DMS 273 (cell line): ENCODE measurements at regions not wholly inside any gene's neighbourhood (a gene's known extent, or its start where the extent isn't known, plus 50 kb on each side); places are given as distances from the start of the nearest gene placed in this dataset.
A peak's percentile ranks its signal among the peaks of the same experiment; 100 is the strongest.

Experiments
- DNase-seq: peaks from one replicate; lab custom pipeline; 2025; ENCODE audit not compliant: unreplicated experiment; lab: John Stamatoyannopoulos, UW

DNA sequence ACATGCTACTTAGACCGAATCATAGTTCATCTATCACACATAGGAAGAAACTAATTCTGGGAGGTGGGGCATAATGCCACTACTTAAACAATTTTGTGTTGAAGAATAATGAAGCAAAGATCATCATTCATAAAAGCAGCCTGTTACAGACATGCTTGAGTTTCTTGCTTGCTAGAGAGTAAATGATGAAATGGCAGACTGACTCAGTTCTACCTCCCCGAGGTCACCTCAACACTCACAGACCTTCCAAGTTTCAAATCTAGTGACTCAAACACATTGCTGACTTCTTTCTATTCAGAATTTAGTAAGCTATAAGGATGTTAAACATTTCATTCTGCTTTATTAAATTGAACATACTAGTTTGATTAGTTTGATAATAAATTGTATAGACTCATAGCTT lies 636.5 kb upstream of the FRG1 start:
- DNase-seq: no peak

- no peak for DNase-seq
Observed at GRCh38 chr4:189304809-189305208, 635.9 kb upstream of the FRG1 start.

DNA sequence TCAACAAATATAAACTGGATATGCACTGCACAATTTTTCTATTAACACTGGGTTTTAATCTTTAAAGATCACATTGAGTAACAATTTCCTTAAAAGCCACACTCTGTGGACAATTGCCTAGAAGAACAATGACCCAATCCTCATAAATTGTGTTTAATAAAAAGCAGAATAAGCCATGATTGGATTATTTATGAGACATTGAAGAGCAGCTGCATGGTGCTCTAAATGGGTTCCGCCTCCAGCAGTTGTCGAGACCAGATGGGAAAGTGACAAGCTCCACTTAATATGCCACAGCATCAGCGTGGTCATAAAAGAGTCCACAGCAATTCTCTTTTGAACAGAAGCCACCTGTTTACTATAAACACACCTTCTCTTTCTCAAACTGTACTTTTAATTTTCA lies 635.2 kb upstream of the FRG1 start:
- DNase-seq: no peak

DNA sequence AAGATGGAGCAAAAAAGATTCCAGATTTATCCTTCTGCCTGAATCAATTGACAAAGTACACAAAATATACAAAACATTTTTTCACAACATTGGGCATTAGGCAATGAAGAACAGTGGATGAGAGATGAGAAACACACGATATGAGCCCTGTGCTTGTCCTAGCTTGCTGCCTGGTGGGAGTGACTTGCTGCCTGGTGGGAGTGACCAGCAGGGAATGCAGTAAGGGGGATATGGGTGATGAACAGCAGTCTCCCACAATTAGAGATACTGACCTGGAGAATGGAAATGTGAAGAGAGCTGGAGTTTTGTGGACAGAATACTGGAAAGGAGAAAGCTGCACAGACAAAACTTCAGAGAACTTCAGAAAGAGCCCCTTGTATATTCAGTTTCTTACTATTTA lies 629.4 kb upstream of the FRG1 start:
- DNase-seq: no peak

DNA sequence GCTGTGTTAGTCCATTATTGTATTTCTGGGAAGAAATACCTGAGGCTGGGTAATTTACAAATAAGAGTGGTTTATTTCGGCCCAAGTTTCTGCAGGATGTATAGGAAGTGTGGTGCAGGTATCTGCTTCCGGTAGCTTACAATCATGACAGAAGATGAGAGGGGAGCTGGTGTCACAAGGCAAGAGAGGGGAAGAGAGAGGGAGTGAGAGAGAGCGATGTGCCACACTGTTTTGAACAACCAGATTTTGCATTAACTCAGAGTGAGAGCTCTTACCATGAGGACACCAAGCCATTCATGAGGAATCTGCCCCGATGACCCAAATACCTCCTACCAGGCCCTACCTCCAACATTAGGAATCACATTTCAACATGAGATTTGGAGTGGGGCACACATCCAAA lies 627.6 kb upstream of the FRG1 start:
- DNase-seq: no peak

GRCh38 chr4:189313861-189314513 lies 626.7 kb upstream of the FRG1 start:
- DNase-seq: no peak

GRCh38 chr4:189322426-189322825 lies 618.2 kb upstream of the FRG1 start:
- no peak for DNase-seq

DNA sequence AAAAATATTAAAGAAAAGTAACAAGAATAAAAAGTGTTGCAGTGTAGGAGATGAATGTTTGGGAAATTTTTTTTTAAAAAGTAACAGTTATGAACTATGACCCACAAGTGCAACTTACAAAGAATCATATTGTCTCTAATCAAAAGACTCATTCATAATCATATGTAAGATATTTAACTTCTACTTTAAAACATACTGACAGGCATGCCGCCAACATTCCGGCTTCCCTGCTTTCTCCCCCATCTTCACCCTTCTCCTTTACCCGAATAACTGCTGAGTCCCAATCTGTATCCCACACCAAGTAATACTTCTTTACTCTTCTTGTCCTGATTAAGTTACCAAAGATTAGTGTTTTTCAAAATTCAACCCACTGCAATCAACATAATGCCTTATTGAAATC lies 598.8 kb upstream of the FRG1 start:
- DNase-seq: no peak

GRCh38 chr4:189355590-189355989 lies 585.1 kb upstream of the FRG1 start:
- DNase-seq: no peak

DNA sequence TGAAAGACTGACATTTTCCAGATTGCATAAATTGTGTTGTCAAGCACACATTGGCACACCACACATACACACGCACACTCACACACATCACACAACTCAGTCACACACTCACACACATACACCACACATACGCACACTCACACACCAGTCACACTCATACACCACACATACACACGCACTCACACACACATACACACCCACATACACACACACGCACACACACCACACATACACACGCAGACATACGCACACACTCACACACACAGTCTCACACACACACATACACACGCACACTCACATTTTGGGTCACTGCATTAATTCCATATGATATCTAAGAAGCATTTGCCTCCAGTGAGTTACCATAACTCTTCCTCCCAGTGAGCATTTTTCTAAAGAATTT lies 578.3 kb upstream of the FRG1 start:
- DNase-seq: no peak

- DNase-seq: no peak
Observed at GRCh38 chr4:189364032-189364449, 576.6 kb upstream of the FRG1 start.

GRCh38 chr4:189365451-189365850 lies 575.2 kb upstream of the FRG1 start:
- DNase-seq: no peak

DNA sequence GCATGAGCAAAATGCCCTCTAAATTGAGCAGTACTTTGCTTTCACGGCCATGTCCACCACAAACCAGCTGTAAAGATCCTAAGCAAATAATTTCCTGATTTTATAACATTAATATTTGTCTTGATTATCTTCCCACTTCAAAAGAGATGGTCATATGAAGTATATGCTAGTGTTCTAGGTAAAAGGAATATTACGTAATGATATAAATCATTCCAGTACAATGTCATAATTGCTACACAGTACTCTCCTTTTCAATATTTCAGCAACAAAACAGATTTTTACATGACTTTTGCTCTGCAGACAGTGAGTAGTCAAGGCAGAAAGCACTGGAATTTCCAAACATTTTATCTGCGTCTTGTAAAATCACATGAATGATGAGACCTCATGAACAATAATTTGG lies 572.8 kb upstream of the FRG1 start:
- DNase-seq: no peak

DNA sequence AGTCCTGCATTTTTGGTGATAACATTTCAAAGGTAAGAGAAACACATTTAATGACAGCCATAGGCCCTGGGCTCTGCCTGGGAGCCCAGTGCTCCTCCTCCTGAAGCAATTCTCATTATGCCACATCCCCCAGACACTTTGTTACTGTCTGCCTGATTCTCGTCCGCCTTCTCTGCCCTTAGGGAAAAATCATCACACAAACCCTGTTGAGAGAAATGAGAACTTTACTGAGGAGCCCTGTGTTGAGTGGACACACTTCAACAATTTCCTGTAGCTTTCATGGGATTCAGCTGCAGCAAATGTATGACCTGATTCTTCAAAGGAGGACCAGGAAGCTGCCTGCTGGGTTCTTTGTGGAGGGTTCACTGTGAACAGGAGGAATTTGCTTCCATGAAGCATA lies 566.5 kb upstream of the FRG1 start:
- DNase-seq: no peak

GRCh38 chr4:189376901-189377300 lies 563.8 kb upstream of the FRG1 start:
- no peak for DNase-seq

- DNase-seq: no peak
Observed at GRCh38 chr4:189377569-189377968, 563.1 kb upstream of the FRG1 start.

GRCh38 chr4:189385098-189385497 lies 555.6 kb upstream of the FRG1 start:
- no peak for DNase-seq

DNA sequence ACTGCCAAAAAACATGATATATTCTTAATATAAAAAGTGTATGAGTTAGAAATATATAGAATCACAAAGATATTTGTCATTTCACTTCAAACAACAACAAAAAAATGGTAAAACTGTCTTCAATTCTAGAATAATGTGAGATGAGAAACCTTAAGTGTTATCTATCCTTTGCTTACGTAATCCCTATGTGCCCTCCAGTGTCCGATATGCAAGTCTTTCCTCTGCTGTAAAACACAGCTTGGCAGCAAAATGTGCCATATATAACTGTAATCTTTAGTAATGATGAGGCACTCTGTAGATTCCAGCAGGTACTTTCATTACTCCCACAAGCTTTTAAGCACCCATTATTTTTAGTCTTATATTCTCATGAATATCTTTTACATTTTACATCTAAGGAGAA lies 555.1 kb upstream of the FRG1 start:
- DNase-seq: no peak

GRCh38 chr4:189396435-189396834 lies 544.2 kb upstream of the FRG1 start:
- no peak for DNase-seq

DNA sequence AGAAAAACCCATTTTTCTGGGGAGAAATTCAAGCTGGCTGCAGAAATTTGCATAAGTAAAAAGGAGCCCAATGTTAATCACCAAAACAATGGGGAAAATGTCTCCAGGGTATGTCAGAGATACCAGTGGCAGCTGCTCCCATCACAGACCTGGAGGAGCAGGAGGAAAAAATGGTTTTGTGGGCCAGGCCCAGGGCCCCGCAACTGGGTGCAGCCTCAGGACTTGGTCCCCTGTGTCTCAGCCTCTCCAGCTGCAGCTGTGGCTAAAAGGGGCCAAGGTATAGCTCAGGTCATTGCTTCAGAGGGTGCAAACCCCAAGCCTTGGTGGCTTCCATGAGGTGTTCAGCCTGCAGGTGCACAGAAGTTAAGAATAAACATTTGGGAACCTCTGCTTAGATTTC lies 536.4 kb upstream of the FRG1 start:
- no peak for DNase-seq

DNA sequence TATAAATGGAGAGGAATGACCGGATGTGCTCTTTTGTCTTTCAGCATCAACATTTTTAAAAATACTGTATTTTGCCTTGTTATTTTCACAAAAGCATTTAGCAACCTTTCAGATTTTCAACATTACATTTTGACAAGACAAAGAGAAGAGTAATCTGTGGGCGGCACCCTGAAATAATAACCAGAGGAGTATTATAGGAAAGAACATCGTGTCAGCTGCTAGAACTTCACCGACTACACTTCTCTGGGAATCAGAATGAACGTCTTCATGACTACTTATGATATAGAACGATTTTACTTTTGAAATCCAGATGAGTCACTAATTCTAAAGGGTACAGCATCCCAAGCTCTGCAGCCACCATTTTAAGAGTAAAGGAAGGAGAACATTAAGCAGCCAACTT lies 531.5 kb upstream of the FRG1 start:
- no peak for DNase-seq

GRCh38 chr4:189414021-189414420 lies 526.7 kb upstream of the FRG1 start:
- no peak for DNase-seq

- DNase-seq: no peak
Observed at GRCh38 chr4:189420572-189420971, 520.1 kb upstream of the FRG1 start.

- DNase-seq: peak; percentile 20
Observed at GRCh38 chr4:189436207-189436606, 504.5 kb upstream of the FRG1 start.
